Erythroblast (primary cell): ENCODE measurements at regions not wholly inside any gene's neighbourhood (a gene's known extent, or its start where the extent isn't known, plus 50 kb on each side); places are given as distances from the start of the nearest gene placed in this dataset.

Experiments
- GATA1 ChIP-seq: IDR thresholded peaks from 2 replicates; pipeline ENCODE4 v1.6.1; 2011; ENCODE audit warnings: low read depth, mild to moderate bottlenecking, control low read depth, low read length, moderate library complexity
- POLR2A ChIP-seq: IDR thresholded peaks from 2 replicates; pipeline ENCODE4 v1.6.1; 2011; ENCODE audit warnings: mild to moderate bottlenecking, low read length

DNA sequence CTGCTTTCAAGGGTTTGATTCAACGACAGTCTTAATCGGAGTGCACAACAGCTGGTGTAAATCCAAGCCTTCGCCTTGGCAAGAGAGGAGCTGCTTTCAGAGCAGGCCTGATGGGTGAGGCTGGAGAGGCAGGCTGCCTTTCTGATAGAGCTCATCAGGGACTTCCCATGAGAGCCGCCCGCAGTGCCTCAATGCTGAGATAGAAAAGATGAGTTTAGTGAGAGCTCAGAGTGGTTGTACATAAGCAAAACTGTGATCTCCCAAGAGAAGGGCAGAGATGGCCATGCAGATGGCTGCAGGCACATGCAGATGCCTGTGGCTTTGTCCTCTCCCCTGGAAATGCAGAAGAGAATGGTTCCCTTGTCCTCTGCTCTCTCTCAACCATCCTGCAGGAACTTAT is 122.1 kb downstream of the ARL4C start:
- no peak for TF ChIP-seq POLR2A
- no peak for TF ChIP-seq GATA1
